Smooth muscle cell (in vitro differentiated cells): ENCODE measurements at regions not wholly inside any gene's neighbourhood (a gene's known extent, or its start where the extent isn't known, plus 50 kb on each side); places are given as distances from the start of the nearest gene placed in this dataset.
"Not testable (repeated sequence)": the region's sequence is repeated elsewhere in the genome, so short reads cannot be mapped to it uniquely, and the experiment has no call there.

Experiments used
- DNase-seq: peaks from one replicate; lab custom pipeline; 2025; ENCODE audit not compliant: unreplicated experiment; lab: John Stamatoyannopoulos, UW
- H2AFZ ChIP-seq: fragments of 200-600 bp; sonication (generic); 2 replicates; pipeline ENCODE4 v1.6.0; 2016; ENCODE audit warnings: antibody characterized with exemption, low read depth, mild to moderate bottlenecking
- H3F3A ChIP-seq: fragments of 200-600 bp; sonication (generic); 2 replicates; pipeline ENCODE4 v1.6.0; 2017; ENCODE audit warnings: antibody characterized with exemption, low read depth
- H3K27ac ChIP-seq: fragments of 200-600 bp; sonication (generic); 2 replicates; pipeline ENCODE4 v1.5.1; 2016; ENCODE audit warnings: low read depth, mild to moderate bottlenecking
- H3K27me3 ChIP-seq: fragments of 200-600 bp; sonication (generic); 2 replicates; pipeline ENCODE4 v1.6.1; 2016; ENCODE audit warnings: low read depth, mild to moderate bottlenecking
- H3K36me3 ChIP-seq: fragments of 200-600 bp; sonication (generic); 2 replicates; pipeline ENCODE4 v1.5.1; 2016; ENCODE audit warnings: low read depth
- H3K4me1 ChIP-seq: fragments of 200-600 bp; sonication (generic); 2 replicates; pipeline ENCODE4 v1.5.1; 2016; ENCODE audit warnings: low read depth
- H3K4me2 ChIP-seq: fragments of 200-600 bp; sonication (generic); 2 replicates; pipeline ENCODE4 v1.6.0; 2016; ENCODE audit warnings: mild to moderate bottlenecking
- H3K4me3 ChIP-seq: fragments of 200-600 bp; sonication (generic); 2 replicates; pipeline ENCODE4 v1.5.1; 2016; ENCODE audit warnings: mild to moderate bottlenecking
- H3K79me2 ChIP-seq: fragments of 200-600 bp; sonication (generic); 2 replicates; pipeline ENCODE4 v1.6.0; 2016; ENCODE audit warnings: low read depth, mild to moderate bottlenecking
- H3K9ac ChIP-seq: fragments of 200-600 bp; sonication (generic); 2 replicates; pipeline ENCODE4 v1.6.0; 2016; ENCODE audit warnings: low read depth
- H3K9me3 ChIP-seq: fragments of 200-600 bp; sonication (generic); replicated peaks from 2 replicates; pipeline ENCODE4 v1.5.1; 2016; ENCODE audit warnings: low read depth
- H4K20me1 ChIP-seq: fragments of 200-600 bp; sonication (generic); 2 replicates; pipeline ENCODE4 v1.6.0; 2016; ENCODE audit warnings: low read depth
- WGBS: methylation state at CpG from one replicate; pipeline ENCODE4 v1.1.7; 2016; ENCODE audit warnings: low lambda C conversion rate; 5-methylcytosine and 5-hydroxymethylcytosine counted together

DNA sequence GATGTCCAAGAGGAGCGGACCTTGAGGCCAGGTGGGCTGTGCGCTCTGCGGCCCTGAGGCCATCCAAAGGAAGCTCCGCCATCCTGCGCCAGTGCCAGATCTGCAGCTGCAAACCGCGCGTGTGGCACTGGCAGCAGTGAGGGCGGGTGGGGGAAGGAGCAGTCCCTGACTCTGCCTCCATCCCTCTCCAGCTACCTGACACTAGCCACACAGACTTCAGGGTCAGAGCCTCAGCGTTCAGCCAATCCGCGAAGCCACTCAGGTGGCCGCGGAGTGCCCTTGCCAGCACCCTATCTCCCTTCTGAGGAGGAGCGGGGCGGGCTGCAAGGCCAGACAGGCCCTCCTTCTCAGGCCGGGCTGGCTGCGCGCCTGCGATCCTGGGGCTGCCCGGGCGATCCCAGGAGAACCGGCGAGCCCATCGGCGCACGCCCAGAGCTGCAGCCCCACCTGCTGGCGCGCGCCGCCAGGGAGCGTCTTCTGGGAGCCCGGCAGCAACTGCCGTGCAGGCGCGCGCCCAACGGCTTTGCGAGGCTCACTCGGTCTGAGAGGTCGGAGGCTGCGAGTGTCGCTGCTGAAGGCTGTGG is 867.2 kb downstream of the SPATA31A1 start:
- H3K4me1 ChIP-seq, H3K27me3 ChIP-seq, H3K27ac ChIP-seq, DNase-seq, H4K20me1 ChIP-seq, H3K9ac ChIP-seq, H3K4me2 ChIP-seq, H2AFZ ChIP-seq, H3K79me2 ChIP-seq, H3K36me3 ChIP-seq, H3K9me3 ChIP-seq, H3K4me3 ChIP-seq, H3F3A ChIP-seq: not testable (repeated sequence)
- no CpG with 5 or more reads among the region's 43 CpGs for WGBS

DNA sequence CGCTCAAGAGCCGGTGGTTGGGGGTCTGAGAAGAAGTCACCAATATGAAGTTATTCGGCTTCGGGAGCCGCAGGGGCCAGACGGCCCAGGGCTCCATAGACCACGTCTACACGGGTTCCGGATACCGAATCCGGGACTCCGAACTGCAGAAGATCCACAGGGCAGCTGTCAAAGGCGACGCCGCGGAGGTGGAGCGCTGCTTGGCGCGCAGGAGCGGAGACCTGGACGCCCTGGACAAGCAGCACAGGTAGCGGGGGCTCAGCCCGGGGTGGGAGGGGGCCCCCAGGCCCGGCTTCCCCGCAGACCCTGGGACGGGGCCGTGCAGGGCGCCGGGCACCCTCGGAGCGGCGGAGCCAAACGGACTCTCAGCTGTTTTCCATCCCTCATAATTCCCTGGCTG is 867.9 kb downstream of the SPATA31A1 start:
- not testable (repeated sequence) for H3K4me3 ChIP-seq, H3K9ac ChIP-seq, H3K4me1 ChIP-seq, H3K4me2 ChIP-seq, H3K27ac ChIP-seq, H3K9me3 ChIP-seq, H4K20me1 ChIP-seq, DNase-seq, H2AFZ ChIP-seq, H3K36me3 ChIP-seq, H3K79me2 ChIP-seq, H3K27me3 ChIP-seq, H3F3A ChIP-seq
- WGBS = 26% methylated on average over 13 of the region's 33 CpGs
